ENCODE measurements at regions not wholly inside any gene's neighbourhood (a gene's known extent, or its start where the extent isn't known, plus 50 kb on each side); places are given as distances from the start of the nearest gene placed in this dataset.

- no peak for ATAC-seq
- DNase-seq: no peak
- intact Hi-C loops (cut with DNase I, micrococcal nuclease): no loop called here
Observed at GRCh38 chr3:188085584-188086560, 68.1 kb upstream of the LPP start.

GRCh38 chr3:188088948-188089685, 64.8 kb upstream of the LPP start:
- ATAC-seq: no peak
- intact Hi-C loops (cut with DNase I, micrococcal nuclease): no loop called here
- DNase-seq: no peak

GRCh38 chr3:188090620-188091309, 63.2 kb upstream of the LPP start:
- DNase-seq (no peak), ATAC-seq (no peak)
- intact Hi-C loops (cut with DNase I, micrococcal nuclease): no loop called here

- DNase-seq: no peak
- ATAC-seq: no peak
- intact Hi-C loops (cut with DNase I, micrococcal nuclease): no loop called here
Observed at GRCh38 chr3:188091746-188092145, 62.2 kb upstream of the LPP start.

GRCh38 chr3:188092648-188093047, 61.3 kb upstream of the LPP start:
- ATAC-seq: no peak
- intact Hi-C loops (cut with DNase I, micrococcal nuclease): no loop called here
- DNase-seq: no peak

- no peak for ATAC-seq
- intact Hi-C loops (cut with DNase I, micrococcal nuclease): no loop called here
Observed at GRCh38 chr3:188095431-188095830, 58.5 kb upstream of the LPP start.

GRCh38 chr3:188097791-188098190, 56.2 kb upstream of the LPP start:
- intact Hi-C loops (cut with DNase I, micrococcal nuclease): no loop called here
- DNase-seq (no peak), ATAC-seq (no peak)

More at GRCh38 chr3:188095431-188095830, 58.5 kb upstream of the LPP start:
- DNase-seq: no peak

GRCh38 chr3:188099907-188100306, 54.0 kb upstream of the LPP start:
- DNase-seq (no peak), ATAC-seq (no peak)
- intact Hi-C loops (cut with DNase I, micrococcal nuclease): no loop called here

- ATAC-seq: no peak
- intact Hi-C loops (cut with DNase I, micrococcal nuclease): no loop called here
- DNase-seq: no peak
Observed at GRCh38 chr3:188102861-188103547, 51.0 kb upstream of the LPP start.

- ATAC-seq (no peak), DNase-seq (no peak)
- intact Hi-C loops (cut with DNase I, micrococcal nuclease): no loop called here
Observed at GRCh38 chr3:188104050-188104449, 49.9 kb upstream of the LPP start.

Data from left colon (tissue), 2 donors.